HG02870 (cell line): ENCODE measurements at regions not wholly inside any gene's neighbourhood (a gene's known extent, or its start where the extent isn't known, plus 50 kb on each side); places are given as distances from the start of the nearest gene placed in this dataset.

Experiments used
- ATAC-seq: cut with Tn5 transposase; IDR thresholded peaks from one replicate; pipeline ENCODE4 v1.9.1; 2021; ENCODE audit warnings: mild to moderate bottlenecking, moderate library complexity; ENCODE audit not compliant: unreplicated experiment

DNA sequence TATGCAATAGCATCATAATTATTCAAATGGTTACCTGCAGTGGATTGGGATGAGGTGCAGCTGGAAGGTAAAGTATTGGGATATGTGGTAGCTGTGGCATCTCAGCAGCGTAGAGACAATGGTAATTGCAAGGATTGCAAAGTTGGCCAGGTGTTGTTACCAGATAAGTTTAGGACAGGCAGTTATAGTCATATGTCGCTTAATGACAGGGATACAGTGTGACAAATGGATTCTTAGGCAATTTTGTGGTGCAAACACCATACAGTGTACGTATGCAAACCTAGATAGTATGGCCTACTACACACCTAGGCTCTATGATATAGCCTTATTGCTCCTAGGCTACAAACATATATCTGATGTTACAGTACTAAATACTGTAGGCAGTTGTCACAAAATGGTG lies 163.5 kb upstream of the LYZL2 start:
- no peak for ATAC-seq

DNA sequence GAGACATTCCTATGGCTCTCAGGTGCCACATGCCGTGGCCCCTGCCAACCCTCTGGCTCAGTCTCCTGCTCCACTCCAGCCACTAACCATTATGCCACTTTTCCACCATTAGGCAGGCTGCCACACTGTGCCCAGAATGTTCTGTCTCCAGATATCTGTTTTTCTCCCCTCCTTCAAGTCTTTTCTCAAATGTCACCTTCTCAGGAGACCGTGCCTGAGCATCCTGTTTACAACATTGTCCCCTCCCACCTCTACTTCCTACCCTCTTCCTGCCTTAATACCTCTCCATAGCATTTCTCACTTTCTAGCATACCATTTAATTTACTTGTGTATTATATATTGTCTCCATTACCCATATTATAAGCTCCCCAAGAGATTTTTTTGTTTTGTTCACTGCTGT lies 162.5 kb upstream of the LYZL2 start:
- no peak for ATAC-seq

DNA sequence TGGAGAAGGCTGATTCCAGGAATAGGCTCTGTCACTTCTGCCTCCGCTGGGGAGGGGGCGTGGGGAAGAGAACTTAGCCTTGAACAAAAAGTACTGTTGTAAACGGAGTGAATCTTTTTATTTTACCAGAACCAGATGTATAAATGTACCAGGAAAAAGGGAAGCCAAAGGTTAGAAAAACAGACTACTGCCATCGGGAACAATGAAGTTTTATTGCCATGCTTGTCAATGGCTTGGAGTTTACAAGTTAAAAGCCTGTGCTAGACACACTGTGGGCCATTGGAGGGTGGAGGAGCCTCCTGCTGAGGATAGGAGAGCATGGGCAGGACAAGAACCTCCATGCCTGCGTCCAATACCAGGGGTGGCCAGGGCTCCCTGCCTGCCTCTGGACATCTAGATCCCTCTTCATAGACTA lies 161.7 kb upstream of the LYZL2 start:
- no peak for ATAC-seq

DNA sequence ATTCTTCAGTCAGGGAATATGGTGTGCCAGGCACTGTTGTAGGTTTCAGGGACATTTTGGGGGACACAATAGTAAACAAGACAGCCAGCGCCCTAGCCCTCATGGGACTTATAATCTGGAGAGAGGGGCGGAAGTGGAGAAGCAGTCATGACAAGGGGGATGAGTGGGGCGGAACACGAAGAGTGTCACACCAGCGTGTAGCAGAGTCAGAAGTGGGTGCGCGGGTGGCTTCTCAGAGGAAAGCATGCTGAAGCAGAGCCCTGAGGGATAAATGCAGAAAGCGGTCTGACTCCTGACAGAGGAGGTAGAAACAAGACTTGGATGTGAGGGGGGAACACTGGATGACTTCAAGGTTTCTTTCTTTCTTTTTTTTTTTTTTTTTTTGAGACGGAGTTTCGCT lies 160.3 kb upstream of the LYZL2 start:
- no peak for ATAC-seq

DNA sequence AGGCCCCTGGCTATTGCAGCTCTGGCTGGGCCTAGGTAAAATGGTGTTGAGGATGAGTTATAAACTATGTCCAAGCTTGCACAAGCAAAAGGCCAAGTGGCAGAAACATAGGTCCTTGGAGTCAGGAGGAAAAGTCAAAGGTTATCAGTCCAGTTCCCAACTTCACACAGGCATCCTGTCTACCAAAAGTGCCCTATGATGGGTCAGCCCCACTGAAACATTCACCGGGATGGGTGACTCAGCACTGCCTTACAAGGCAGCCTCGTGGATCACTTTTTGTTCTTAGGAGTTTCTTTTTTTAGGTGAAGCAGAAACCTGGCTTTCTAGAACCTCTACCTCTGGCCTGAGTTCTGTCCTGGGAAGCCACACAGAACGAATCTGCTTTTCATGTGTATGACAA lies 158.8 kb upstream of the LYZL2 start:
- ATAC-seq, result no peak

DNA sequence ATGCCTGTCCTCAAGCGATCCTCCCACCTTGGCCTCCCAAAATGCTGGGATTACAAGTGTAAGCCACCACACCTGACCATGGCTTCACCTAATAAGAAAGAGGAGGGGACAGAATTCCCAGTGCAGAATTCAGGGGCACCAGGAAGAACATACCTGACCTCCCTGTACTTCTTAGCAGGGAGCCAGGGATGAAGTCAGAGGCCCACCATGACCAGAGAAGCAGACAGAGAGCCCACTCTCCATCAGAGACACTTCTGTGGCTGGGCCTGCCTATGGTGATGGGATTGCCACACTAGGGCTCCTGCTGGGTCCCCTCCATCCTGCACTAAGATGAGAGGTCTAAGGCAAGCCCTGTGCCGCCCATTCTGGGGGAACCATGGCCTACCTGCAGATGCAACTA lies 157.4 kb upstream of the LYZL2 start:
- ATAC-seq, result no peak

DNA sequence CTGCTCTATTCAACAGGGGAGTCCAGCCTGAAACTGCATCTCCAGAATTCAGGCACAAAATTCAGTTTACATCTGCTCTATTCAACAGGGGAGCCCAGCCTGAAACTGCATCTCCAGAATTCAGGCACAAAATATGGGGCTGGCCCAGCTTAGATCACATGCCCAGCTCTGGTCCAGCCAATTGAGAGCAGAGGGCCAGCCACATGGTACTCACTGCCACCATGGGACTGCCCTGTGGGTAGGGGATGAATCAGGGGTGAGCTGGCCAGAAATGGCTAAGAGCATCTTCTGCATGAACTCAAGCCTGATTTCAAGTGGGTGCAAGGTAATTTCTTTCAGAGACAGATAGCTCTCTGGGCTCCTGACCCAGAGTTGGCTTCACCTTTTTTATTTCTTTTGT lies 156.6 kb upstream of the LYZL2 start:
- no peak for ATAC-seq

DNA sequence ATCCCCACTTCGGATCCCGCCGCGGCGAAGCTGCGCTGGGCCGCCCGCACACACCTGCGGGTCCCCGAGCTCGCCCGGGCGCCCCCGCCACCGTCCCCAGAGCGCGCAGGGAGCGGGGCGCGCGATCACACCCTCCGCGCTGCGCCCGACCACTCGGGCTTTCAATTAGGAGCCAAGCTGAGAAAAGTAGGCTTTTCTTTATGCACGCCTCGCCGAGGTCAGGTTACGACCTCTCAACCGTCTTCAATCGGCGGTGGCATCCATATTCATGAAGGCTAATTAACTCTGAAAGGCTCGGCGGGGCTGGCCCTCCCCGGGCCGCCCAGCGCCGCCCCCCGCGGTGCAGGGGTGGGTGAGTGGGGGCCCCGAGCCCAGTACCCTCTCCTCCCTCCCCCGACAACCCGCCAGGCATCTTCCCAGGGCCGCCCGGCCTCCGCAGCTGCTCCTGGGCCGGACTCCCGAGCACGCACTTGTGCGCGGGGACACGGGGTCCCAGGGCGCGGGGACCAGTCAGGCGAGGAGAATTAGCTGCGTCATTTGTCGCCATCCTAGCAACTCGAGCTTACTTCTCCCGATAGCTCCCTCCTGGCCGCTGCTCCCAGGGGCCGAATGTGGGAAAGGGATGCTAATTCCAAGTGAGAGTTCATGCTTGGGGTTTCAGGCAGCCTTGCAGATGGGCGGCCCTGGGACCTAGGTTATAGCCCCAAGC lies 155.5 kb upstream of the LYZL2 start:
- ATAC-seq, result no peak

DNA sequence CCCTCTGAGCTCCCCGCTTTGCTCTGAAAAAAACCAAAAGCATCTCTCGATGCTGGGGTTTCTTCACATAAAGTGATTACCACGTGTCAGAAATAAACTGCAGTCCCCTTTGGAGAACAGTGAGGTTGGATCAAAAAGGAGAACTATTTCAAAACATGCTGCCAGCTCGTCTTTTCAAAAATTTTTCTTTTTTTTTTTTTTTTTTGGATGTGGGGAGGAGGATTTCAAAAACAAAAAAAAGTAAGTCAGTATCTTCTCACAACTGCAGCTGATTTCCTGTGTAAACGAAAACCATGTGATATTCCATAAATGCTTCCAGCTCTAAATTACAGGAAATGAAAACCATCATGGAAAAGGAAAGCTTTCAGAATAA lies 155.0 kb upstream of the LYZL2 start:
- ATAC-seq, result no peak

DNA sequence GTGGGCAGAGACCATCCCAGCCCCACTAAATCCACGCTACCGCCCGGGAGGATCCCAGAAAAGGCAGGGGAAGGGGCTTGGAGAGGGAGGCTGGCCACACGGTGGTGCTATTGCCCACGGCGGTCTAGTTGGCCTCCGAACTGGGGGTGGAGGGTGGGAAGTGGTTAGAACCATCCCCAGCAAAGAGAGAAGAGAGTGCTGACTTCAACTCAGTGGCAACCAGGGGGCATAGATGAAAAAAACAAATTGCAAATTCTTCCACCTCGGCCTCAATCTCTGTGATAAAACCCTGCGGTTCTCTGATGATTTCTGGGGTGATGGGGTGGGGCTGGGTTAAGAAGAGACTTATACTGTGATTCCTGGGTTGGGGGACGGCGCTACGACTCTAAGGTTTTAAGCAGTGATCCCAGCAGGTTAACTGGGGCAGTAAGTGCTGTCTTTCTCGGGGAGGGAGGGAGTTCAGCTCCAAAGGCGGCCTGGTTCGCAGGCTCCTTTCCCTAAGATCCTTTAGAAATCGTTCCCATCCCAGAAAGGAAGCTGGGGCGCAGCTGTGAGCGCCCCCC lies 154.5 kb upstream of the LYZL2 start:
- peak; percentile 52 for ATAC-seq

DNA sequence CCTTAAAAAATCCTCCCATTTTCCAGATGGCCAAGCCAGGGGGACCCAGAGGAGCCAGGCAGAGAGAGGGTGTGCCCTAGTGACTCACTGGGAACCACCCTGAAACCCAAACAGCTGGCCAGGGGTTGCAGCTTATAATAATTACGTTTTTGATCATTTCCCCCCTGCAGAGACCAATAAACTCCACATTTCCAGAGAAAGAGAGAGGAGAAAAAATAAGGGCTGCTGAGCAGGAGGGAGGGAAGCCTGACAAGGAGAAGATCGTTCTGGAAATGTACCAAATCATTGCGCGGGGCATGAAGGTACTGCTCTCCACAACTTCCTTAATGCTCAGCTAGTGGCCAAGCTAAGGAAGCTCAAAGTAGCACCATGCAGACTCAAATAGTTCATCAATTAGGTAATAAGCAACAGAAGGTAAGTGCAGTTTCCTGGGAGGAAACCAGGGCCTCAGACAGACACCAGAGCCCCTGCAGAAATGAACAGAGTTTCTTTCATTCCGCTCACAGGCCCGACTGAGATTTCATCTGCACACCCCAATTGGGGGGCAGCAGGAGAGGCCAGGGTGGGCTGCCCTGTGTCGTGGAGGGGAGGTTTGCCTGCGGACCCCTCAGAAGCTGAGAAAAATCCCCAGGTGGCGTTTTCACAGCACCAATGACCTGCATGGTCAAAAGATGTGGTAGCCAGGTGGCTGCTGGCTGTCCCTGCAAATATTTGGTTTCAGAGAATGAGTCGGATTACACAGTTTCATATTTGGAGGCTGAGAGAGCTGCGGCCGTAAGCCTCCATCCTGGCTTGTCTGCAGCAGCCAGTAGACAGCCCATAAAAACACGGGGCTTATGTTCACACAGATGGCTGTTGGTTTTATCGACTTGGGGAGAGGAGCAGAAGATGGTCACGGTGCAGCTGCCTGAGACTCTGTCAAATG lies 153.2 kb upstream of the LYZL2 start:
- ATAC-seq, result no peak

DNA sequence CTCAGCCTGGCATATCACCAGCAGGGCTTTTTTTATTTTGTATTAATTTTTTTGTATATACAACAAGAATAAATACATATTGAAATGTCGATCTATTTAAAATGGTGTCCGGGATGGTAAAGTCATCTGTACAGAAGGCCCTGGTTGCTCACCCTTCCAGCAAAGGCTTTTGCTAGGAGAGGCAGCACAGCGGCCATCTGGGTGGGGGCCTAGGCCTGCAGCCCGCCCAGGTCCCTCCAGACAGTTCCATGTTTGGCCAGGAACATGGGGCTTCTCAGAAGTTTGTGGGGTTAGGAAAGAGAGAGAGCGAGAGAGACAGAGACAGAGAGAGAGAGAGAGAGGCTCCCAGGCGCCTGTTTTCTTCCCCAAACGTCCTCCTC lies 152.6 kb upstream of the LYZL2 start:
- no peak for ATAC-seq

DNA sequence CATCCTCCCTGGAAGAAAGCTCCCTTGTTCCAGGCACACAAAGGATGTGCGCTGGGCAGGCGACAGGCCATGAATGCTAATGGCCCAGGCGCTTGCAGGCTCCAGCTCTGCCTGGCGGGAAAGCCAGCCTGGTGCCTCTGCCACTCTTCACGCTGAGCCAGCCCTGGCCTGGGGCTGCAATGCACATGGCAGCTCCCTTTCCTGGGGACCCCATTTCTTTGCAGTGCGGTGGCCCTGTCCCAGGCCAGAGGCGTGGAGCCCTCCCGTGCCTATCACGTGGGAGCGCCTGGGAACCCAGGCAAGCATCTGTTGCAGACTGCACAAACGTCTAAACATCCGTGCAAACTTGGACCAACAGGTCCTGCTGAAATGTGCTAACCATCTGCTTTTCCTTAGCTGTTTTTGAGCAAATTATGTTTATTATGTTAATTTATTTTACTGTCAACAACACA lies 152.1 kb upstream of the LYZL2 start:
- no peak for ATAC-seq

DNA sequence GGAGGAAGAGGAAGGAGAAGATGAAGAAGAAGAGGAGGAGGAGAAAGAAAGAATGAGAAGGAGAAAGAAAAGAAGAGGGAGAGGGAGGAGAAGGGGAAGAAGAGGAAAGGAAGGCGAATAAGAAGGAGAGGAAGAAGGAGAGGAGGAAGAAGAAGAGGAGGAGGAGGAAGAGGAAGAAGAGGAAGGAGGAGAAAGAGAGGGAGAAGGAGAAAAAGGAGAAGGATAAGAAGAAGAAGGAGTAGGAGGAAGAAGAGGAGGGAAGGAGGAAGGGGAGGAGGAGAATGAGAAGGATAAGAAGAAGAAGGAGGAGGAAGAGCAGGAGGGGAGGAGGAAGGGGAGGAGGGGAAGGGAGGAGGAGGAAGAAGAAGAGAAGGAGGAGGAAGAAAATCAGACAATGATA lies 149.2 kb upstream of the LYZL2 start:
- ATAC-seq, result no peak

DNA sequence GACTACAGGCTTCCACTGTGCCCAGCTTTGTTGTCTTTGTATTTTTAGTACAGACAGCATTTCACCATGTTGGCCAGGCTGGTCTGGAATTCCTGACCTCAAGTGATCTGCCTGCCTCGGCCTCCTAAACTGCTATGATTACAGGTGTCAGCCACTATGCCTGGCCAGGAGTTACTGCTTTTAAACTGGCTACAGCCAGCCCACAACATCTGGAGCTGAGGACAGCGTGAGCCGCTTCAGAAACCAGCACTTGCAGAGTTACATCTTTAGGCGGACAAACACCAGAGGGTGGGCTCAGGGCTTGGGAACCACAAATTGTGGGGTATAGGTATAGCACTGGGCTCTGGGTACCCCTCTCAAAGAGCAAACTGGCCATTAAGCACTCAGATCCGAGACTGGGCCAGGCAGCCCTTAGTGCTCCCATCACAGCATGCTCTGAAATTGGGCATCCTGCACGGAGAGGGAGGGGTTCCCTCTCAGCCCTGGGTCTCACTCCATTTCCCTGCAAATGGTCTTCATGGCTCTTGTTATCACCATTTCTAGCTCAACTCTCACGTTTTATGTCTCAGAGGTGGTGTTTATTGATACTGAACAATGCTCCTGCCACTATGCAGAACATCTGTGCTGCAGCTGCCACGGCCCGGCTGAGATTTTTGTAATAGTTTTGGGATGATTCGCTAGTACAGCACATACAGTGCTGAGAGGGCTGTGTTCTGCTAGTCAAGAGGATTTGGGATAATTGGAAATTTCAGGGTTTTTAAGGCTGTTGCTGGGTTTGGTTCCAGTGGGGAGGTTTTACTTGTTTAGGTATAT lies 146.4 kb upstream of the LYZL2 start:
- ATAC-seq, result no peak

DNA sequence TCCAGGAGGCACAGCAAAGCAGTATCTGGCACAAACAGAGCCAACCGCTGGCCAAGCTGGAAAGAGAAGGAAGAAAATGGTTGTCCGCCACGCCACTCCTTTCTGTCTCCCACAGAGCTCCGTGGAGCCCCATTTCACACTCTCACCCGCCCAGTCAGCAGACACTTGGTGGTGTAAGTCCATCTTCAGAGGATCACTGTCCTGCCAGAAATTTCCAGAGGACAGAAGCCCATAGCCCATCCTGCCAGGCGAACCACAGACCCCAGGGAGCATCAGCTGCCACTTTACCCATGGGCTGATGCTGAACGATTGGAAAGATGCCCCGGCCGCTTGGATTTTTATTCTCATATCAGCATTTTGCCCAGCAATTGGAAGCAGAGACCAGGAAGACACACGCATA lies 144.7 kb upstream of the LYZL2 start:
- ATAC-seq, result no peak

DNA sequence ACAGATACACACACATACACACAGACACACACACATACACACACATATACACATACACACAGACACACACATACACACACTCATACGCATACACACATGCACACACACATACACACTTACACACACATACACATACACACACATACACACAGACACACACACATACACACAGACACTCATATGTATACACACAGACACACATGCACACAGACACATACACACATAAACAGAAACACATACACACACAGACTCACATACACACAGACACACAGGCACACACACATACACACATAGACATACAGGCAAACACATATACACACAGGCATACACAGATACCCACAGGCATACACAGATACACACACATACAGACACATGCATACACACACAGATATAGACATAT lies 143.9 kb upstream of the LYZL2 start:
- no peak for ATAC-seq

DNA sequence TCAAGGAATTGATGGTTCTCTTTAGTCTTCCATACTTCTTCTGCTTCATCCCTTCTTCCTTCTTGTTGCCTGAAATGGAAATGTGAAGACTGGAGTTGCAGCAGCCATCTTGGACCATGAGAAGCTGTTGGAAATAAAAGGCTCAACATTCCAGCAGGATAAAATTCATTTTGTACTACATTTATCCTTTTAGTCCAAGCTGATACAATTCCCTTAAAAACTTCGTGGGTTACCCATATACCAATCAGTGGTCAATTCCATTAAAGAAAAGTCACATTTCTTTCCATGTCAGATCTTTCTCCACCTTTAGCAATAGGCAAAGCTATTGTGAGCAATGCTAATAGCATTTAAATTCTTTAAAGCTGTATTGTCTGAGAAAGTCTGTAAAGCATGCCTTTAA lies 141.3 kb upstream of the LYZL2 start:
- ATAC-seq, result no peak

DNA sequence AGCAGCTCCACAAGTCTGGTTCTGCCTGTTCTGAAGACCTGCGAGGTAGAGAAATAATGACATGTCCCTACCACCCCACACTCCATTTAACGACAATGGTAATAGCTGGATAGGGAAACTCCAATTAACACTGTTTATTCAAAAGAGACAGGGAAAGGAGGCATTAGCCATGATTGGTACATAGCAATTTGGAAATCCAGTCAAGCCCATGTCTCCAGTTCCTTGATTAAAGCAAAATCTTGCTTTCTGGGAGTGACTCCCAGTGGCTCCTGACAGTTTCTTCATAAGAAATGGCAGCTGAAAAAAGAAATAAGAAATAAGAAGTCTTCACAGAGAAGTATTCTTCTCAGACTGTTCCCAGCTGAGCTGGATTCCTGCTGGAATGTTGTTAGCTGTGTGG lies 140.7 kb upstream of the LYZL2 start:
- no peak for ATAC-seq

DNA sequence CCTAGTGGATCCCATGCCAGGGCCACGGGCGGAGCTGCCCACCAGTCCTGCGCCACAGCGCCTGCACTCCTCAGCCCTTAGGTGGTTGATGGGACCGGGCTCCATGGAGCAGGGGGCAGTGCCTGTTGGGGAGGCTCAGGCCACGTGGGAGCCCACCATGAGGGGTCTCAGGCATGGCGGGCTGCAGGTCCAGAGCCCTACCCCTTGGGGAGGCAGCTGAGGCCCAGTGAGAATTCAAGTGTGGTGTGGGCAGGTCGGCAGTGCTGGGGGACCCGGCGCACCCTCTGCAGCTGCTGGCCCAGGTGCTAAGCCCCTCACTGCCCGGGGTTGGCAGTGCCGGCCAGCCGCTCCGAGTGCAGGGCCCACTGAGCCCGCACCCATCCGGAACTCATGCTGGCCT lies 139.8 kb upstream of the LYZL2 start:
- no peak for ATAC-seq

DNA sequence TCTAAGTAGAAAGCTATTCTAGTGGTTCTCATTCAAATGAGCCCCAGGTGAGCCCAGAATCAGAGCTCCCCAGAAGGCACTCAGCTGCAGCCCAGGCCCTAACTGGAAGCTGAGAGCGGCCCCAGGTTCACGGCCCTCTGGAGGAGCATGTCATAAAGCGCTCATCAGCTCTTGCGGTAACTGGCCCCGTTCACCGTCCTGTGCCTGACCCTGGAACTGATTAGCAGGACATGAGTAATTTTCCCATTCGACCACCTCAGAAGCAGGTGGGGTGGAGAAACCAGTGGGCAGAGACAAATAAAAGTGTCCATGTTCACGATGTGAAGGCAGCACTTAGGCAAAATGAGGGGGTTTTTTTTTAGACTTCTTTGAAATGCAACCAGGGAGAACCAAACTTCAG lies 136.1 kb upstream of the LYZL2 start:
- ATAC-seq, result no peak
